CD4-positive, alpha-beta memory T cell (primary cell): ENCODE measurements at regions not wholly inside any gene's neighbourhood (a gene's known extent, or its start where the extent isn't known, plus 50 kb on each side); places are given as distances from the start of the nearest gene placed in this dataset.

Experiments used
- CTCF ChIA-PET: fragments of 350-600 bp; sonication (Branson Sonifier 250); formaldehyde crosslinking; loops from one replicate; lab custom pipeline; 2021; ENCODE audit warnings: inconsistent platforms; ENCODE audit not compliant: partially characterized antibody; lab: Charles Lee
- POLR2A ChIA-PET: fragments of 350-600 bp; sonication (Branson Sonifier 250); formaldehyde crosslinking; loops from one replicate; lab custom pipeline; 2021; ENCODE audit not compliant: partially characterized antibody; lab: Charles Lee
- DNase-seq, 5 donors: peaks; one replicate each; pipeline versions ENCODE4 v3.0.0 to v3.0.0-alpha.2; 2020 to 2022; ENCODE audit warnings: mixed read lengths in 1 of 5
- H3K27ac ChIP-seq: one replicate; pipeline ENCODE4 v1.7.0; 2013; ENCODE audit warnings: low read depth, low read length
- H3K27me3 ChIP-seq: 2 replicates; pipeline ENCODE4 v1.7.0; 2013; ENCODE audit warnings: mild to moderate bottlenecking, low read length, moderate library complexity; ENCODE audit not compliant: insufficient read depth
- H3K36me3 ChIP-seq: 2 replicates; pipeline ENCODE4 v1.7.0; 2013; ENCODE audit warnings: mild to moderate bottlenecking, low read length, moderate library complexity; ENCODE audit not compliant: insufficient read depth
- H3K4me1 ChIP-seq: 2 replicates; pipeline ENCODE4 v1.7.0; 2013; ENCODE audit warnings: mild to moderate bottlenecking, low read length, moderate library complexity; ENCODE audit not compliant: insufficient read depth
- H3K4me3 ChIP-seq, 2 donors: one replicate each; pipeline ENCODE4 v1.7.0; 2013; ENCODE audit warnings: low read length in 2 of 2, mild to moderate bottlenecking in 1 of 2
- H3K9me3 ChIP-seq, 2 donors: one replicate each; pipeline ENCODE4 v1.7.0; 2013; ENCODE audit warnings: low read length in 2 of 2, control low read depth in 1 of 2; ENCODE audit not compliant: control insufficient read depth in 1 of 2
- H3K27ac Mint-ChIP-seq, 7 donors: one replicate each; pipeline ENCODE4 v1.8.0; 2020 to 2021; ENCODE audit warnings: mixed read lengths in 7 of 7, mild to moderate bottlenecking in 6 of 7, inconsistent platforms in 3 of 7, moderate library complexity in 3 of 7
- H3K27me3 Mint-ChIP-seq, 2 donors: one replicate each; pipeline ENCODE4 v1.8.0; 2020 to 2021; ENCODE audit warnings: mixed read lengths in 2 of 2
- H3K36me3 Mint-ChIP-seq, 2 donors: one replicate each; pipeline ENCODE4 v1.8.0; 2020 to 2021; ENCODE audit warnings: mixed read lengths in 2 of 2, inconsistent platforms in 1 of 2, mild to moderate bottlenecking in 1 of 2
- H3K4me1 Mint-ChIP-seq, 4 donors: one replicate each; pipeline ENCODE4 v1.8.0; 2020 to 2021; ENCODE audit warnings: mixed read lengths in 4 of 4, mild to moderate bottlenecking in 1 of 4
- H3K4me3 Mint-ChIP-seq, 8 donors: one replicate each; pipeline ENCODE4 v1.8.0; 2020 to 2021; ENCODE audit warnings: mixed read lengths in 8 of 8, mild to moderate bottlenecking in 7 of 8, moderate library complexity in 6 of 8, inconsistent platforms in 3 of 8
- H3K9me3 Mint-ChIP-seq, 8 donors: one replicate each; pipeline ENCODE4 v1.8.0; 2020 to 2021; ENCODE audit warnings: mixed read lengths in 8 of 8, mild to moderate bottlenecking in 5 of 8, inconsistent platforms in 3 of 8, moderate library complexity in 1 of 8
- intact Hi-C: fragments of 100-400 bp; cut with micrococcal nuclease; formaldehyde crosslinking; loops from one replicate; pipeline ENCODE4 v1.15.1; 2023

DNA sequence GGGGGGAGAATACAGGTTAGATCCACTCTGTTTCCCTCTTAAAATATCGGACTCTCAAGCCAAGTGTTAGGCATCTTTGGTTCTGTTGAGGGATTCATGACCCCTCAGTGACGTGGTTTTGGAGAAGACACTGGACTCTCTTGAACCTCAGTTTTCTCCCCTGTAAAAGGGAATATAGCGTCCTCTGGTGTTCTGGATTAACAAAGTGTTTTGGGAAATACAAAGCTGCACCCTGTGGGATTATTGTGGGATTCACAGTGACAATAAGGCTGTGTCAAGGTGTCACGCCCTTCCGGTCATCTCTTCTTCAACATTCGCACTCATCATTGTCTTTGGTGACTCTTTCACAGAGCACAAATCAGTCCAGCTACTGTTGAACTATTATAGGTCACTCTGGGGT, 139.0 kb downstream of the IRX1 start:
- H3K27ac Mint-ChIP-seq: no peak overlapping the region
- no peaks in the 10 kb centered on the region for H3K4me1 Mint-ChIP-seq
- intact Hi-C loops: no loop called here
- no peaks in the 10 kb centered on the region for H3K27me3 ChIP-seq
- H3K9me3 ChIP-seq: no peaks in the 10 kb centered on the region
- H3K4me3 Mint-ChIP-seq: no peak overlapping the region
- no peaks in the 10 kb centered on the region for H3K36me3 Mint-ChIP-seq
- H3K4me3 ChIP-seq: no peak overlapping the region
- no peak overlapping the region for H3K27ac ChIP-seq
- DNase-seq: no peak
- H3K4me1 ChIP-seq: no peaks in the 10 kb centered on the region
- H3K9me3 Mint-ChIP-seq: peaks cover 0 to 7% (median under 1%) of the 10 kb centered on the region in 8 donors
- ChIA-PET POLR2A (no interaction called here), CTCF (no interaction called here)
- H3K27me3 Mint-ChIP-seq: no peaks in the 10 kb centered on the region
- H3K36me3 ChIP-seq: no peaks in the 10 kb centered on the region

DNA sequence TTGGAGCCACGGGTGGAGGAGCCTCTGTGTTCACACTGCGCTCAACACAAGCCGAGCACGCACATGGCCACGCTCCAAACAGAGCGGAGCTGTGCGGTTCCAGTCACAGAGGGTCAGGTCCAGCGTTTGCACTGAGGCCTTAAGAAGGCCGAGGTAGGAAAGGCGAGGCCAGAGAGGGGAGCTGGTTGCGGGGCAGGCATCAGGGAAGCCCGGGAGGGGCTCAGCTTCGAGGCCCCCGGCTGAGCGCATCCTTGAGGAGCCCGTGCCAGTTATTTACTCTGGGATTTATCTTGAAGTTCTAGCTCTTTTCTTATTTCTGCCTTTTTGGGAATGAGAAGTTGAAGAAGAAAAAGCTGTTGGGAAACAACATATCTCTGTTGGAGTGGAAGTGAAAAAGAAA, 140.8 kb downstream of the IRX1 start:
- DNase-seq: no peak
- Histone ChIP-seq H3K36me3 (no peaks in the 10 kb centered on the region), H3K4me1 (no peaks in the 10 kb centered on the region), H3K4me3 (no peak overlapping the region), H3K9me3 (peaks cover 0 to under 1% of the 10 kb centered on the region in 2 donors), H3K27ac (no peak overlapping the region), H3K27me3 (no peaks in the 10 kb centered on the region)
- intact Hi-C loops: no loop called here
- Mint-ChIP-seq H3K36me3 (no peaks in the 10 kb centered on the region), H3K27ac (no peak overlapping the region), H3K27me3 (no peaks in the 10 kb centered on the region), H3K4me1 (no peaks in the 10 kb centered on the region), H3K4me3 (no peak overlapping the region), H3K9me3 (peaks cover 0 to 7% (median 0%) of the 10 kb centered on the region in 8 donors)
- ChIA-PET CTCF (no interaction called here), POLR2A (no interaction called here)

DNA sequence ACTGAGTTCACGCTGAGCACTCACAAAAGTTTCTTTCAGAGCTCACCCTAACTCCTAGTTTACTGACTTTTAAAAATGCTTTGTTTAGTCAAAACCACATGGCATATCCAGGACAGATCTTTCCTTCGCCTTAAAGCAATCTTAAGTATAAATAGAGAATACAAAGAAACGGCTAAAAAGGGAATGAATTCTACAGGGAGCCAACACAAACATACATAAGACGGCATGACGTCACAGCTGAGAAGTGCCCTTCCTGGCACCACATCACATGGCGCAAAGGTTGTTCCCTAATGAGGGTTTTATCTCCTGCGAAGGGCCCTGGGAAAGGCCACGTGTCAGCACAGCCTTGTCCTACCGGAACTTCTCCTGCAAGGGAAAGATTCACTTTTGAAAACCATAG, 141.3 kb downstream of the IRX1 start:
- H3K36me3 ChIP-seq: no peaks in the 10 kb centered on the region
- POLR2A ChIA-PET: no interaction called here
- H3K27me3 ChIP-seq: no peaks in the 10 kb centered on the region
- Mint-ChIP-seq H3K27me3 (no peaks in the 10 kb centered on the region), H3K4me1 (no peaks in the 10 kb centered on the region), H3K36me3 (no peaks in the 10 kb centered on the region), H3K27ac (no peak overlapping the region), H3K4me3 (no peak overlapping the region), H3K9me3 (peaks cover 0 to 7% (median 0%) of the 10 kb centered on the region in 8 donors)
- H3K27ac ChIP-seq: no peak overlapping the region
- H3K9me3 ChIP-seq: peaks cover 0 to 5% of the 10 kb centered on the region in 2 donors
- H3K4me3 ChIP-seq: no peak overlapping the region
- intact Hi-C loops: no loop called here
- CTCF ChIA-PET: no interaction called here
- no peak for DNase-seq
- H3K4me1 ChIP-seq: no peaks in the 10 kb centered on the region

DNA sequence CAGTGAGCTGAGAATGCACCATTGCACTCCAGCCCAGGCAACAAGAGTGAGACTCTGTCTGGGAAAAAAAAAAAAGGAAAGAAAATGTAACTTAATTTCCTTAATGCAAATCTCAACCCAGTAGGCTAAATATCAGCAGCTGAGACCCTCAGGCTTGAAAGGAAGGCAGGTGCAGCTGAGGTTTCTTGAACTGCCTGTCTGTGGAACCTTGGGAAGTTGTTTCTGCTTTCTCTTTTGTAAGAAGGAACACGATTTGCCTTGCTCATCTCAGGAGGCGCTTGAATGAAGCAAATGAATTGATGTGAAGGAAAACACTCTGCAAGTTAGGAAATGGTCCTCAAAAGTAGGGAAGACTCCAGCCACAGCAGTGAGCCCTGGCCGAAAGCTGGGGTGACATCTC, 143.3 kb downstream of the IRX1 start:
- intact Hi-C loops: no loop called here
- no peaks in the 10 kb centered on the region for H3K36me3 ChIP-seq
- no peak overlapping the region for H3K27ac ChIP-seq
- Mint-ChIP-seq H3K27me3 (no peaks in the 10 kb centered on the region), H3K9me3 (peaks cover 0 to 9% (median 0%) of the 10 kb centered on the region in 8 donors), H3K4me1 (no peaks in the 10 kb centered on the region), H3K4me3 (no peak overlapping the region), H3K27ac (no peak overlapping the region), H3K36me3 (no peaks in the 10 kb centered on the region)
- no peak for DNase-seq
- ChIA-PET POLR2A (no interaction called here), CTCF (no interaction called here)
- H3K4me3 ChIP-seq: no peak overlapping the region
- no peaks in the 10 kb centered on the region for H3K27me3 ChIP-seq
- H3K9me3 ChIP-seq: peaks cover 0 to 8% of the 10 kb centered on the region in 2 donors
- H3K4me1 ChIP-seq: no peaks in the 10 kb centered on the region

DNA sequence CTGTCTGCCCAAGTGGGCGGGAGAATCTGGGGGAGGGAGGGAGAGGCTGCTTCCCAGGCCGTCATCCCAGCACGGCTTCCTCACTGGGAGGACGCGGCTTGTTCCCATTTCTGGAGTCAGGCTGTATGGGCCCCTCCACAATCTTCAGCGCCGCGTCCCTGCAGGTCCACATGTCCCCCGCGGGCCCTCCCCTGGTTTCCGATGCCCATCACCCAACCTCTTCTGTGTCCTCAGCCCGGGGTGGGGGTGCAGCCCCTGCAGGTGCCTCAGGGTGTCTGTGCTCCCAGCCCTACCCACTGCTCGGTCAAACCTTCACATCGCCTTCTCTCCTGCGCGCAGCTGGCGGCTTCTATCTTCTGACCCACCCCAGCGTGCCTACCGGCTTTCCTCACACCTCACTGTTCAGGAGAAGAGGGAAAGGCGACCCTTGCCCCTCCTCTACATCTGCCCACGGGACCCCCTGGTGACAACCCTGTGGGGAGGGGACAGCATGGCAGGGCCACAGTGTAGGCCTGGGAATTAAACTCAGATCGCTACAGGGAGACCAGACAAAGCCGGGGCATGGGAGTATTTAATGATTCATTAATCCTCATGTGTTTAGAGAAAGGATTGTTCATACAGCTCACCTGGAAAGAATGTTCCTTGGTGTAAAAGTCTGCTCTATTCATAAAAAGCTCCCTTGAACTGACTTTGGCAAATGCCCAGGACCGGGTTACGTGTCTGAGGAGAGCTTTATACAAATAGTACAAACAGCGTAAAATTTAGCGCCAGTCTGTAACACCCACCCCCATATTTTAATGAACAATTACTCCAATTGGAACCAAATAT, 145.1 kb downstream of the IRX1 start:
- Histone ChIP-seq H3K27ac (no peak overlapping the region), H3K9me3 (peaks cover 0 to 8% of the 10 kb centered on the region in 2 donors), H3K36me3 (no peaks in the 10 kb centered on the region), H3K27me3 (no peaks in the 10 kb centered on the region), H3K4me1 (no peaks in the 10 kb centered on the region), H3K4me3 (no peak overlapping the region)
- Mint-ChIP-seq H3K27ac (no peak overlapping the region), H3K4me1 (no peaks in the 10 kb centered on the region), H3K4me3 (no peak overlapping the region), H3K36me3 (no peaks in the 10 kb centered on the region), H3K27me3 (no peaks in the 10 kb centered on the region), H3K9me3 (peaks cover 0 to 7% (median 0%) of the 10 kb centered on the region in 8 donors)
- POLR2A ChIA-PET: no interaction called here
- CTCF ChIA-PET: no interaction called here
- intact Hi-C loops: no loop called here
- DNase-seq: no peak

DNA sequence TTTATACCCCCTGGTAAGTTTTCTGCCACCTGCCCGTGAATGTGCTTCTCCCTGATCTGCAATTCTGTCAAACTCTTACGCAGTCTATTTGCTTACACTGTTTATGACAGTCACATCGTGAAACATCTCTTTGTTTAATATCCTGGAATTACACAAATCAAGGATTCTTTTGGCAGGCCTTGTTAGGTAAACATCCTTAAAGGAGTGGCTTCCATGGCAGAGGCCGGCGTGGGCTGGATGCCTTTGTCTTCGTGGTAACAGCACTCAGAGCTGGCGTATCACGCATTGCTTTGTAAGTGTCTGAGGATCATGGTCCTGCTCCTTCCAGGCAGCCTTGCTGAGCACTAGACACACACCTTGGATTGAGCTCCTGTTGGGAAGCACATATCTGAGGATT, 145.7 kb downstream of the IRX1 start:
- CTCF ChIA-PET: no interaction called here
- Mint-ChIP-seq H3K27me3 (no peaks in the 10 kb centered on the region), H3K36me3 (no peaks in the 10 kb centered on the region), H3K4me1 (no peaks in the 10 kb centered on the region), H3K27ac (no peak overlapping the region), H3K4me3 (no peak overlapping the region), H3K9me3 (peaks cover 0 to 7% (median 0%) of the 10 kb centered on the region in 8 donors)
- Histone ChIP-seq H3K4me1 (no peaks in the 10 kb centered on the region), H3K27ac (no peak overlapping the region), H3K4me3 (no peak overlapping the region), H3K9me3 (peaks cover 0 to 8% of the 10 kb centered on the region in 2 donors), H3K36me3 (no peaks in the 10 kb centered on the region), H3K27me3 (no peaks in the 10 kb centered on the region)
- POLR2A ChIA-PET: no interaction called here
- intact Hi-C loops: no loop called here
- no peak for DNase-seq

DNA sequence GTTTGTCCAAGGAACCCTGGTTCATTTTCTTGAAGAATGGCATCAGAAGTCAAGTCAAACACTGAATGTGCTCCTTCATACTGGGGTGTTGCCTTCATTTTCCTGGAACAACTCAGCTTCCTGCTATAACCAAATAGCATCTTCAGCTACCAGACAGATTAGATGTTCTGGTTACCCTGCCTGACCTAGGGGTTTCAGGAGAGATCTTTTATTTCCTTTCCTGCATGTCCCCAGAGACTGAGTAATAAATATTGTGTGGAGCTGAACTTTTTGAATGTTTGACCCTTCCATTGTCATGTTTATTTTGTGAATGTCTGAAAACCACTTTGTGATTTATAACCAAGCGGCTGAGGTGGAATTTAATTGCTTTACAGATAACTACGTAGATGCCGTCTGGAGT, 147.1 kb downstream of the IRX1 start:
- no peaks in the 10 kb centered on the region for H3K36me3 Mint-ChIP-seq
- Histone ChIP-seq H3K27me3 (no peaks in the 10 kb centered on the region), H3K9me3 (peaks cover 0 to 8% of the 10 kb centered on the region in 2 donors), H3K27ac (no peak overlapping the region), H3K4me1 (no peaks in the 10 kb centered on the region), H3K36me3 (no peaks in the 10 kb centered on the region), H3K4me3 (no peak overlapping the region)
- POLR2A ChIA-PET: no interaction called here
- H3K9me3 Mint-ChIP-seq: peaks cover 0 to 12% (median 4%) of the 10 kb centered on the region in 8 donors
- H3K4me3 Mint-ChIP-seq: no peak overlapping the region
- intact Hi-C loops: no loop called here
- CTCF ChIA-PET: interaction anchor here (1.2 kb wide), 1 partner anchor 11 kb away, joined by 4 read pairs; no protein-coding TSS in a partner anchor
- no peaks in the 10 kb centered on the region for H3K27me3 Mint-ChIP-seq
- no peak for DNase-seq
- H3K27ac Mint-ChIP-seq: no peak overlapping the region
- H3K4me1 Mint-ChIP-seq: no peaks in the 10 kb centered on the region
